ENCODE measurements at regions not wholly inside any gene's neighbourhood (a gene's known extent, or its start where the extent isn't known, plus 50 kb on each side); places are given as distances from the start of the nearest gene placed in this dataset.
A peak's percentile ranks its signal among the peaks of the same experiment; 100 is the strongest.

- H3K36me3 ChIP-seq, result no peaks in the 10 kb centered on the region
- H3K4me1 ChIP-seq, result peaks cover 0 to 32% (median 15%) of the 10 kb centered on the region in 4 donors
- no peaks in the 10 kb centered on the region for H3K27me3 ChIP-seq
- intact Hi-C loops (cut with DNase I), result no loop called here
- WGBS (ENCODE audit: insufficient coverage, low coverage, low lambda C conversion rate, missing lambda C conversion rate), result 7% methylated on average over 2 of the region's 2 CpGs
- H3K9me3 ChIP-seq, result no peaks in the 10 kb centered on the region
- peak overlapping the region; percentile 55 to 87 (median 57) for H3K27ac ChIP-seq
- H3K4me3 ChIP-seq, result no peak overlapping the region
- TF ChIP-seq POLR2A (IDR thresholded peaks at IDR 0.05) (no peak), CTCF (IDR thresholded peaks at IDR 0.05) (no peak)
- ATAC-seq (peak in 3 of 4 donors; percentile 30 to 45 (median 32)), DNase-seq (no peak)
These were observed 134.1 kb upstream of the PLEKHG7 start for GRCh38 chr12:92568691-92569090.

DNA sequence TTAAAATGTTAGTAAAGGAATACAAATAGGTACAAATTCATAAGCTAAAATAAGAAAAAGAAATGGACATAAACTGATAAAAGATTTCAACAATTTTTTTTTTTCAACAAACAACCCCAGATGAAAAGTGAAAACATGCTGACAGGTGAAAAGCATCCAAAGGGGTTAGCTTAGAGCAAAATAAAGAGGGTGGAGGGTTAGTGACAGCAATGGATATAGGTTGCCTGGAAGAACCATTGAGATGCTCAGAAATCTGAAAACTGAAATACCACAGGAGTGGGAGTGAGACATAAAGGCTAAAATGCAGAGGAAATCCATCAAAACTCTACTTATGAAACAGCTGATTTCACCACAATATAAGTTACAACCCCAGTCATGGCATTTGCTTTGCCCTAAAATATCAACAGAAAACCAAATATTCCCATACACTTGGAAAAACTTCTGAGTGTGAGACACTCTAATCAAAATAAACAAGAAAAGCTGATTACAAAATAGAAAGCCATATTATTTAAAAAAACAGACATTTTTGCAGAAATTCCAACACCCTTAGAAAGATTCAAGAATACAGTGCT, 136.3 kb upstream of the PLEKHG7 start:
- no peaks in the 10 kb centered on the region for H3K9me3 ChIP-seq
- no peaks in the 10 kb centered on the region for H3K27me3 ChIP-seq
- H3K36me3 ChIP-seq, result no peaks in the 10 kb centered on the region
- DNase-seq, result no peak
- TF ChIP-seq POLR2A (IDR thresholded peaks at IDR 0.05) (no peak), CTCF (IDR thresholded peaks at IDR 0.05) (no peak)
- H3K4me3 ChIP-seq, result no peak overlapping the region
- ATAC-seq, result no peak
- peaks cover 0 to 39% (median 19%) of the 10 kb centered on the region in 4 donors for H3K4me1 ChIP-seq
- H3K27ac ChIP-seq, result no peak overlapping the region
- intact Hi-C loops (cut with DNase I), result no loop called here

DNA sequence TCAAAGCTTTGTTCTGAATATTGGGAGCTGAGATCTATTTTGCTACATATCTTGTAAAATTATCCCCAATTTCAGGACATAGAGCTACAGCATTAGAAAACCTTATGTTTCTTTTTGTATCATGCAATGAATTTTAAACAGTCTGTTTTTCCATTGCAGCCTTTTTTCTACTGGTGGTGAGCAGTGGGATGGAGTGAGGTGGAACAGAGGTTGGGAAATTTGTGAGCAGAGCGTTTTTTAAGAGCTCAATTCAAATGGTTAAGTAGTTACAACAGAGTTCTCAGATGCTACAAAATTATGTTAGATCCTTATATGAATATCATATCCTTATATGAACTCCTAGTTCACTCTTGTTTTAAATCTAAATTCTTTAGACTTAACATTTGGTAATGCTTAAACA, 139.0 kb upstream of the PLEKHG7 start:
- ATAC-seq, result no peak
- Histone ChIP-seq H3K27me3 (no peaks in the 10 kb centered on the region), H3K36me3 (no peaks in the 10 kb centered on the region), H3K4me3 (no peak overlapping the region), H3K27ac (no peak overlapping the region), H3K4me1 (peaks cover 0 to 34% (median 15%) of the 10 kb centered on the region in 4 donors), H3K9me3 (no peaks in the 10 kb centered on the region)
- 45% methylated on average over 1 of the region's 1 CpG for WGBS (ENCODE audit: insufficient coverage, low coverage, low lambda C conversion rate, missing lambda C conversion rate)
- no peak for DNase-seq
- intact Hi-C loops (cut with DNase I), result no loop called here
- no peak for TF ChIP-seq POLR2A (IDR thresholded peaks at IDR 0.05)
- no peak for TF ChIP-seq CTCF (IDR thresholded peaks at IDR 0.05)

- ATAC-seq, result peak in 2 of 4 donors; percentile 3 to 17
- WGBS (ENCODE audit: insufficient coverage, low coverage, low lambda C conversion rate, missing lambda C conversion rate), result 71% methylated on average over 3 of the region's 3 CpGs
- DNase-seq, result no peak
- intact Hi-C loops (cut with DNase I), result no loop called here
- H3K36me3 ChIP-seq, result no peaks in the 10 kb centered on the region
- no peak for TF ChIP-seq POLR2A (IDR thresholded peaks at IDR 0.05)
- TF ChIP-seq CTCF (IDR thresholded peaks at IDR 0.05), result no peak
- no peak overlapping the region for H3K4me3 ChIP-seq
- H3K27ac ChIP-seq, result peak overlapping the region; percentile 12 to 92 (median 70)
- no peaks in the 10 kb centered on the region for H3K27me3 ChIP-seq
- no peaks in the 10 kb centered on the region for H3K9me3 ChIP-seq
- peaks cover 0 to 41% (median 17%) of the 10 kb centered on the region in 4 donors for H3K4me1 ChIP-seq
These were observed 140.6 kb upstream of the PLEKHG7 start for GRCh38 chr12:92562063-92562734.
